ENCODE measurements at regions not wholly inside any gene's neighbourhood (a gene's known extent, or its start where the extent isn't known, plus 50 kb on each side); places are given as distances from the start of the nearest gene placed in this dataset.

- no peak for DNase-seq
Measured at GRCh38 chr4:156593464-156593863, 378.1 kb downstream of the PDGFC start.

- no peak for DNase-seq
Measured at GRCh38 chr4:156591679-156592078, 379.9 kb downstream of the PDGFC start.

- DNase-seq: no peak
Measured at GRCh38 chr4:156584100-156584499, 387.5 kb downstream of the PDGFC start.

- no peak for DNase-seq
Measured at GRCh38 chr4:156583265-156583664, 388.3 kb downstream of the PDGFC start.

GRCh38 chr4:156581282-156582063, 390.1 kb downstream of the PDGFC start:
- no peak for DNase-seq

- no peak for DNase-seq
Measured at GRCh38 chr4:156578713-156579112, 392.9 kb downstream of the PDGFC start.

- no peak for DNase-seq
Measured at GRCh38 chr4:156578005-156578404, 393.6 kb downstream of the PDGFC start.

GRCh38 chr4:156576946-156577345, 394.7 kb downstream of the PDGFC start:
- no peak for DNase-seq

GRCh38 chr4:156575430-156576073, 396.0 kb downstream of the PDGFC start:
- no peak for DNase-seq

- DNase-seq: no peak
Measured at GRCh38 chr4:156571146-156571545, 400.5 kb downstream of the PDGFC start.

- no peak for DNase-seq
Measured at GRCh38 chr4:156569535-156569934, 402.1 kb downstream of the PDGFC start.

- no peak for DNase-seq
Measured at GRCh38 chr4:156568484-156568883, 403.1 kb downstream of the PDGFC start.

GRCh38 chr4:156568041-156568440, 403.6 kb downstream of the PDGFC start:
- DNase-seq: no peak

- DNase-seq: no peak
Measured at GRCh38 chr4:156560701-156561100, 410.9 kb downstream of the PDGFC start.

- no peak for DNase-seq
Measured at GRCh38 chr4:156559346-156559745, 412.3 kb downstream of the PDGFC start.

GRCh38 chr4:156558373-156559025, 413.1 kb downstream of the PDGFC start:
- no peak for DNase-seq

- no peak for DNase-seq
Measured at GRCh38 chr4:156557920-156558319, 413.7 kb downstream of the PDGFC start.

- DNase-seq: no peak
Measured at GRCh38 chr4:156556336-156556735, 415.3 kb downstream of the PDGFC start.

GRCh38 chr4:156553659-156554058, 417.9 kb downstream of the PDGFC start:
- DNase-seq: no peak

- DNase-seq: no peak
Measured at GRCh38 chr4:156547891-156548290, 423.7 kb downstream of the PDGFC start.

- peak; percentile 31 for DNase-seq
Measured at GRCh38 chr4:156547439-156547838, 424.2 kb downstream of the PDGFC start.

- no peak for DNase-seq
Measured at GRCh38 chr4:156545003-156545785, 426.4 kb downstream of the PDGFC start.

- DNase-seq: no peak
Measured at GRCh38 chr4:156539376-156539775, 432.2 kb downstream of the PDGFC start.
